Bronchial epithelial cell (primary cell): ENCODE measurements at regions not wholly inside any gene's neighbourhood (a gene's known extent, or its start where the extent isn't known, plus 50 kb on each side); places are given as distances from the start of the nearest gene placed in this dataset.

Source experiments
- DNase-seq: peaks from one replicate; pipeline ENCODE4 v3.0.0-alpha.2; 2010; ENCODE audit warnings: low read depth
- FAIRE-seq: peaks from 2 replicates; lab custom pipeline; 2011; peaks lifted over from hg19 to GRCh38; lab: Jason Lieb, UNC
- H3K27me3 ChIP-seq: 2 replicates; pipeline ENCODE4 v1.5.1; 2011; ENCODE audit warnings: low read length; ENCODE audit not compliant: control insufficient read depth, insufficient read depth
- H3K36me3 ChIP-seq: 2 replicates; pipeline ENCODE4 v1.5.1; 2011; ENCODE audit warnings: low read length; ENCODE audit not compliant: control insufficient read depth, insufficient read depth
- H3K4me3 ChIP-seq: 2 replicates; pipeline ENCODE4 v1.5.1; 2011; ENCODE audit warnings: mild to moderate bottlenecking, low read depth, low read length, control low read depth
- TF ChIP-seq, protein P1 (sequence below): IDR thresholded peaks from 2 replicates; pipeline ENCODE4 v1.5.1; 2011; ENCODE audit warnings: mild to moderate bottlenecking, moderate library complexity, low read length, control low read depth, inconsistent platforms; ENCODE audit not compliant: insufficient read depth, severe bottlenecking

DNA sequence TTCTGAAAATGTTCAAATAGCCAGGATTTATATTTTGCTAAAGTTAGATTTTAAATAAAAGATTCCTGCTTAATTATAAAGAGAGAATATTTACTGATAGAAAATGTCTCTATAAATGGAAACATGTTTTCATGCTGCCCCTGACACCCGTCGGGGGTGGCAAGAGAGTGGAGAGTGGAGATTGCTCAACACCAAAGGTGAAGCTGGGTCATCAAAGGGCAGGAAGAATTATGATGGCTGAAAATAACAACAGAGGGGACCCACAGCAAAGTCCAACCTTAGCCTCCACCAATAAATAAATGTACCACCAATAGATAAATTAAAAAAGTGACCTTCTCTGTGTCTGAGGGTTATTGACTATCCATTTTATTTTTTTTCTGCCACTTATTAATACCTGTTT is 326.8 kb upstream of the GYPC start:
- FAIRE-seq (no peak), DNase-seq (no peak)
- TF ChIP-seq, protein P1, sequence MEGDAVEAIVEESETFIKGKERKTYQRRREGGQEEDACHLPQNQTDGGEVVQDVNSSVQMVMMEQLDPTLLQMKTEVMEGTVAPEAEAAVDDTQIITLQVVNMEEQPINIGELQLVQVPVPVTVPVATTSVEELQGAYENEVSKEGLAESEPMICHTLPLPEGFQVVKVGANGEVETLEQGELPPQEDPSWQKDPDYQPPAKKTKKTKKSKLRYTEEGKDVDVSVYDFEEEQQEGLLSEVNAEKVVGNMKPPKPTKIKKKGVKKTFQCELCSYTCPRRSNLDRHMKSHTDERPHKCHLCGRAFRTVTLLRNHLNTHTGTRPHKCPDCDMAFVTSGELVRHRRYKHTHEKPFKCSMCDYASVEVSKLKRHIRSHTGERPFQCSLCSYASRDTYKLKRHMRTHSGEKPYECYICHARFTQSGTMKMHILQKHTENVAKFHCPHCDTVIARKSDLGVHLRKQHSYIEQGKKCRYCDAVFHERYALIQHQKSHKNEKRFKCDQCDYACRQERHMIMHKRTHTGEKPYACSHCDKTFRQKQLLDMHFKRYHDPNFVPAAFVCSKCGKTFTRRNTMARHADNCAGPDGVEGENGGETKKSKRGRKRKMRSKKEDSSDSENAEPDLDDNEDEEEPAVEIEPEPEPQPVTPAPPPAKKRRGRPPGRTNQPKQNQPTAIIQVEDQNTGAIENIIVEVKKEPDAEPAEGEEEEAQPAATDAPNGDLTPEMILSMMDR = no peak
- Histone ChIP-seq H3K27me3 (no peaks in the 10 kb centered on the region), H3K4me3 (no peak overlapping the region), H3K36me3 (no peaks in the 10 kb centered on the region)

DNA sequence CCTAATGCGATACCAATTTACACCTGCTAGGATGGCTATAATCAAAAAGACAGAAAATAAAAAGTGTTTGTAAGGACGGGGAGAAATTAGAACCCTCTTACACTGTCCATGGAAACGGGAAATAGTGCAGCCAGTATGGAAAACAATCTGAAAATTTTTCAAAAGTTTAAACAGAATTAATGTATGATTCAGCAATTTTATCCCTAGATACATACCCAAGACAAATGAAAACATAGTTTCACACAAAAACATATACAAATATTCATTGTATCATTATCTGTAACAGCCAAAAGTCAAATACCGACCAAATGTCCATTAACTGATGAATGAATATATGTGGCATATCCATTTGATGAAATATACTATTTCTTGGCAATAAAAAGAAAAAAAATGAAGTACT is 313.5 kb upstream of the GYPC start:
- no peak overlapping the region for H3K4me3 ChIP-seq
- FAIRE-seq (no peak), DNase-seq (no peak)
- TF ChIP-seq, protein P1 = no peak
- no peaks in the 10 kb centered on the region for H3K36me3 ChIP-seq
- H3K27me3 ChIP-seq = no peaks in the 10 kb centered on the region

GRCh38 chr2:126343136-126343535 is 312.8 kb upstream of the GYPC start:
- TF ChIP-seq, protein P1 = no peak
- Histone ChIP-seq H3K4me3 (no peak overlapping the region), H3K36me3 (no peaks in the 10 kb centered on the region), H3K27me3 (no peaks in the 10 kb centered on the region)
- DNase-seq (no peak), FAIRE-seq (no peak)

DNA sequence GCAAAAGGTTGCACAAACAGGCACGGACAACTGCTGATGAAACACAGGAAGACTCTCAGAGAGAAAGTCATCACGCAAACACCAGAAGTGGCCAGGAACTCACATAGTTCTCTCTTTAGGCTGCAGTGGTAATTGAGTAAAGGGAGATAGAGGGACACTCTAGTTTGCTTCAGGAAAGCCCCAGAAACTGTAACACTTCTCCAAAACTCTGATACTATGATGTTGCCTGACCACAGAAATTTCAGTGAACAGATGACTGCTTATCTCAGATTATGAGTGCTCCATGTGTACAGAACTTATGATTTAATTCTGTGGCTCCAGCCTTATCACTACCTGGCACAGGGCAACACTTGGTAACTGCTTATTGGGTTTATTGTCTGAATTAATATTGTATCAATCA is 311.5 kb upstream of the GYPC start:
- no peaks in the 10 kb centered on the region for H3K27me3 ChIP-seq
- DNase-seq = no peak
- H3K36me3 ChIP-seq = no peaks in the 10 kb centered on the region
- FAIRE-seq = no peak
- TF ChIP-seq, protein P1 = no peak
- H3K4me3 ChIP-seq = no peak overlapping the region

DNA sequence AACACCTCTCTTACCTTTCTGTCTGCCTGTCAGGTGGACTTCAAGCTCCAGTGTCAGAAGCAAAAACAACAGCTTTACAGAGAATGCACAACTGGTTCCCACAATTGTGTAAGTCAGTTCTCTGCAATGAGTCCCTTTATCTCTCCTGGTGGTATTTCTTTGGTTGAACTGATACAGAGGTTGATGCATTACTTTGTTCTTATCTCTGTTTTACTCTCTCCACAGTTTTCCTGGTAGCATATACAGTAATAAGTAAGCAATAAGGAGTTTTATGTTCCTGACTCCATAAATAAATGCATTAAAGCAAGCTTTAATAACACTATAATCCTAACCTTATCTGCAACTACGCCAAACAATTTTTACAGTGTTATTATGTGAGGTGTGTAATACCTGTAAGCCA is 310.3 kb upstream of the GYPC start:
- H3K27me3 ChIP-seq = no peaks in the 10 kb centered on the region
- H3K36me3 ChIP-seq = no peaks in the 10 kb centered on the region
- FAIRE-seq (no peak), DNase-seq (no peak)
- TF ChIP-seq, protein P1 = no peak
- H3K4me3 ChIP-seq = no peak overlapping the region

GRCh38 chr2:126356631-126357030 is 299.3 kb upstream of the GYPC start:
- no peaks in the 10 kb centered on the region for H3K27me3 ChIP-seq
- no peak overlapping the region for H3K4me3 ChIP-seq
- FAIRE-seq = no peak
- DNase-seq = no peak
- TF ChIP-seq, protein P1 = no peak
- H3K36me3 ChIP-seq = no peaks in the 10 kb centered on the region
